Transverse colon (tissue), 4 donors: ENCODE measurements at regions not wholly inside any gene's neighbourhood (a gene's known extent, or its start where the extent isn't known, plus 50 kb on each side); places are given as distances from the start of the nearest gene placed in this dataset.
A peak's percentile ranks its signal among the peaks of the same experiment; 100 is the strongest.

ENCODE experiments used
- POLR2A ChIP-seq: fragments of 450-650 bp; IDR thresholded peaks from one replicate; pipeline ENCODE4 v1.6.1; 2016; ENCODE audit warnings: antibody characterized with exemption, mild to moderate bottlenecking, moderate library complexity
- POLR2AphosphoS5 ChIP-seq, 3 donors: sonication (generic); formaldehyde crosslinking; IDR thresholded peaks; one replicate each; pipeline ENCODE4 v1.6.1; 2016; ENCODE audit warnings: antibody characterized with exemption in 3 of 3
- TF ChIP-seq, protein P1 (sequence below), 5 experiments: fragments of 200-600 bp in 3 of 5; fragments of 450-650 bp in 2 of 5; sonication (generic) in 3 of 5; IDR thresholded peaks; 1 replicate in 2 of 5; 2 replicates in 3 of 5; pipeline ENCODE4 v1.5.1; 2016 to 2017; ENCODE audit warnings: antibody characterized with exemption in 5 of 5, inconsistent platforms in 3 of 5, mild to moderate bottlenecking in 2 of 5, moderate library complexity in 1 of 5

GRCh38 chr11:76266286-76267100 is 60.2 kb upstream of the WNT11 start:
- no peak for TF ChIP-seq POLR2A
- TF ChIP-seq, protein P1, sequence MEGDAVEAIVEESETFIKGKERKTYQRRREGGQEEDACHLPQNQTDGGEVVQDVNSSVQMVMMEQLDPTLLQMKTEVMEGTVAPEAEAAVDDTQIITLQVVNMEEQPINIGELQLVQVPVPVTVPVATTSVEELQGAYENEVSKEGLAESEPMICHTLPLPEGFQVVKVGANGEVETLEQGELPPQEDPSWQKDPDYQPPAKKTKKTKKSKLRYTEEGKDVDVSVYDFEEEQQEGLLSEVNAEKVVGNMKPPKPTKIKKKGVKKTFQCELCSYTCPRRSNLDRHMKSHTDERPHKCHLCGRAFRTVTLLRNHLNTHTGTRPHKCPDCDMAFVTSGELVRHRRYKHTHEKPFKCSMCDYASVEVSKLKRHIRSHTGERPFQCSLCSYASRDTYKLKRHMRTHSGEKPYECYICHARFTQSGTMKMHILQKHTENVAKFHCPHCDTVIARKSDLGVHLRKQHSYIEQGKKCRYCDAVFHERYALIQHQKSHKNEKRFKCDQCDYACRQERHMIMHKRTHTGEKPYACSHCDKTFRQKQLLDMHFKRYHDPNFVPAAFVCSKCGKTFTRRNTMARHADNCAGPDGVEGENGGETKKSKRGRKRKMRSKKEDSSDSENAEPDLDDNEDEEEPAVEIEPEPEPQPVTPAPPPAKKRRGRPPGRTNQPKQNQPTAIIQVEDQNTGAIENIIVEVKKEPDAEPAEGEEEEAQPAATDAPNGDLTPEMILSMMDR (IDR thresholded peaks at IDR 0.05): no peak
- peak in 1 of 3 donors; percentile 26 for TF ChIP-seq POLR2AphosphoS5 (IDR thresholded peaks at IDR 0.05)
